H1 (cell line): ENCODE measurements at regions not wholly inside any gene's neighbourhood (a gene's known extent, or its start where the extent isn't known, plus 50 kb on each side); places are given as distances from the start of the nearest gene placed in this dataset.

Source experiments
- CTCF ChIA-PET: fragments of 300-600 bp; sonication (Branson Sonifier 250); formaldehyde crosslinking; loops from one replicate; lab custom pipeline; 2021; ENCODE audit not compliant: partially characterized antibody; lab: Charles Lee
- POLR2A ChIA-PET: fragments of 300-600 bp; sonication (Branson Sonifier 250); formaldehyde crosslinking; loops from one replicate; lab custom pipeline; 2021; ENCODE audit warnings: inconsistent platforms; ENCODE audit not compliant: partially characterized antibody; lab: Charles Lee
- DNase-seq, 2 experiments: peaks; one replicate each; pipeline versions ENCODE4 v3.0.0 to v3.0.0-alpha.2; 2010 to 2022; ENCODE audit warnings: low spot score in 2 of 2, low read depth in 1 of 2, mixed read lengths in 1 of 2
- FAIRE-seq: peaks from 2 replicates; lab custom pipeline; 2011; peaks lifted over from hg19 to GRCh38; lab: Jason Lieb, UNC
- H2AFZ ChIP-seq: 2 replicates; pipeline ENCODE4 v1.8.1; 2012; ENCODE audit warnings: low read length, inconsistent platforms
- H2AK5ac ChIP-seq: 2 replicates; pipeline ENCODE4 v1.6.1; 2013; ENCODE audit warnings: low read depth, low read length
- H2BK120ac ChIP-seq: replicated peaks from 2 replicates; pipeline ENCODE3; 2013; ENCODE audit warnings: low read depth, low read length, inconsistent platforms
- H2BK12ac ChIP-seq: 2 replicates; pipeline ENCODE4 v1.6.1; 2013; ENCODE audit warnings: low read depth, low read length
- H2BK15ac ChIP-seq: 2 replicates; pipeline ENCODE4 v1.6.1; 2013; ENCODE audit warnings: low read length
- H2BK20ac ChIP-seq: 2 replicates; pipeline ENCODE4 v1.6.1; 2013; ENCODE audit warnings: low read length
- H2BK5ac ChIP-seq: 2 replicates; pipeline ENCODE4 v1.6.1; 2013; ENCODE audit warnings: low read depth, low read length
- H3K14ac ChIP-seq: 2 replicates; pipeline ENCODE4 v1.6.1; 2013; ENCODE audit warnings: inconsistent platforms; ENCODE audit not compliant: insufficient read length
- H3K18ac ChIP-seq: 2 replicates; pipeline ENCODE4 v1.6.1; 2013; ENCODE audit warnings: low read length; ENCODE audit errors: extremely low read depth
- H3K23ac ChIP-seq: 2 replicates; pipeline ENCODE4 v1.6.1; 2013; ENCODE audit warnings: inconsistent platforms; ENCODE audit not compliant: insufficient read length
- H3K23me2 ChIP-seq: 2 replicates; pipeline ENCODE4 v1.6.1; 2013; ENCODE audit warnings: low read depth, low read length
- H3K27ac ChIP-seq: 2 replicates; pipeline ENCODE4 v1.6.1; 2011; ENCODE audit warnings: low read depth, low read length, inconsistent platforms
- H3K27me3 ChIP-seq, 4 experiments: replicated peaks in 1 of 4; 1 replicate in 1 of 4; 2 replicates in 3 of 4; pipeline versions ENCODE4 v1.6.1 to v1.8.1; 2011 to 2013; ENCODE audit warnings: low read length in 3 of 4, mild to moderate bottlenecking in 3 of 4, inconsistent platforms in 2 of 4, mixed read lengths in 2 of 4, moderate library complexity in 1 of 4; ENCODE audit not compliant: control insufficient read depth in 3 of 4, insufficient read depth in 3 of 4; ENCODE audit errors: extremely low read depth in 1 of 4
- H3K36me3 ChIP-seq, 4 experiments: 2 replicates each; pipeline versions ENCODE4 v1.6.1 to v1.8.1; 2011 to 2013; ENCODE audit warnings: mild to moderate bottlenecking in 4 of 4, low read length in 3 of 4, moderate library complexity in 2 of 4, control low read depth in 1 of 4, inconsistent platforms in 1 of 4; ENCODE audit not compliant: insufficient read depth in 4 of 4, control insufficient read depth in 2 of 4
- H3K4ac ChIP-seq: replicated peaks from 2 replicates; pipeline ENCODE3; 2013; ENCODE audit warnings: low read length, low read depth, mixed read lengths, inconsistent platforms; ENCODE audit not compliant: insufficient read length
- H3K4me1 ChIP-seq, 4 experiments: replicated peaks in 1 of 4; 1 replicate in 1 of 4; 2 replicates in 3 of 4; pipeline versions ENCODE4 v1.6.1 to v1.8.1; 2011 to 2013; ENCODE audit warnings: low read length in 3 of 4, inconsistent platforms in 2 of 4, mixed read lengths in 1 of 4; ENCODE audit not compliant: insufficient read depth in 4 of 4, control insufficient read depth in 3 of 4
- H3K4me2 ChIP-seq, 2 experiments: 2 replicates each; pipeline versions ENCODE4 v1.6.1 to v1.8.1; 2011 to 2013; ENCODE audit warnings: low read depth in 2 of 2, low read length in 2 of 2, control low read depth in 1 of 2, inconsistent platforms in 1 of 2, mild to moderate bottlenecking in 1 of 2; ENCODE audit not compliant: insufficient read depth in 1 of 2
- H3K4me3 ChIP-seq, 4 experiments: fragments of 200-600, 300-600 bp in 1 of 4; sonication (generic), shearing (Covaris generic), sonication (Bioruptor Twin) in 1 of 4; 2 replicates each; pipeline versions ENCODE4 v1.5.1 to v1.8.1; 2011 to 2016; ENCODE audit warnings: low read length in 4 of 4, low read depth in 3 of 4, control low read depth in 2 of 4, inconsistent platforms in 2 of 4, mild to moderate bottlenecking in 2 of 4, mixed read lengths in 1 of 4, moderate library complexity in 1 of 4; ENCODE audit not compliant: insufficient read depth in 2 of 4; ENCODE audit errors: extremely low read depth in 1 of 4
- H3K56ac ChIP-seq: replicated peaks from 2 replicates; pipeline ENCODE3; 2013; ENCODE audit warnings: low read depth, mild to moderate bottlenecking, mixed read lengths, low read length, inconsistent platforms; ENCODE audit not compliant: insufficient read length
- H3K79me1 ChIP-seq: 2 replicates; pipeline ENCODE4 v1.6.1; 2013; ENCODE audit warnings: low read depth, low read length, control low read depth
- H3K79me2 ChIP-seq, 2 experiments: 2 replicates each; pipeline versions ENCODE4 v1.6.1 to v1.8.1; 2012 to 2013; ENCODE audit warnings: low read length in 2 of 2, mild to moderate bottlenecking in 2 of 2, inconsistent platforms in 1 of 2; ENCODE audit not compliant: insufficient read depth in 2 of 2, control insufficient read depth in 1 of 2
- H3K9ac ChIP-seq, 4 experiments: replicated peaks in 1 of 4; 1 replicate in 1 of 4; 2 replicates in 3 of 4; pipeline versions ENCODE4 v1.6.1 to v1.8.1; 2011 to 2013; ENCODE audit warnings: low read depth in 3 of 4, low read length in 3 of 4, control low read depth in 2 of 4, mild to moderate bottlenecking in 2 of 4, moderate library complexity in 2 of 4, inconsistent platforms in 1 of 4; ENCODE audit errors: extremely low read depth in 1 of 4
- H3K9me3 ChIP-seq, 2 experiments: 2 replicates each; pipeline versions ENCODE4 v1.6.1 to v1.8.1; 2012 to 2013; ENCODE audit warnings: mild to moderate bottlenecking in 2 of 2, moderate library complexity in 2 of 2, control low read depth in 1 of 2, inconsistent platforms in 1 of 2, low read depth in 1 of 2, low read length in 1 of 2, mixed read lengths in 1 of 2; ENCODE audit not compliant: insufficient read depth in 2 of 2
- H4K20me1 ChIP-seq, 2 experiments: replicated peaks in 1 of 2; 2 replicates each; pipeline versions ENCODE3 to v1.8.1; 2011 to 2013; ENCODE audit warnings: inconsistent platforms in 2 of 2, low read length in 2 of 2, mild to moderate bottlenecking in 1 of 2; ENCODE audit not compliant: insufficient read depth in 2 of 2, control insufficient read depth in 1 of 2
- H4K5ac ChIP-seq: 2 replicates; pipeline ENCODE4 v1.6.1; 2013; ENCODE audit warnings: low read length, low read depth, mixed read lengths, inconsistent platforms; ENCODE audit not compliant: insufficient read length
- H4K8ac ChIP-seq: 2 replicates; pipeline ENCODE4 v1.8.0; 2013; ENCODE audit warnings: mild to moderate bottlenecking, moderate library complexity, low read length, inconsistent platforms; ENCODE audit not compliant: insufficient read depth; ENCODE audit errors: extremely low read depth
- H4K91ac ChIP-seq: replicated peaks from 2 replicates; pipeline ENCODE3; 2013; ENCODE audit warnings: low read length, mixed read lengths, inconsistent platforms; ENCODE audit not compliant: insufficient read length
- CEBPB ChIP-seq: IDR thresholded peaks from 2 replicates; pipeline ENCODE4 v1.6.1; 2012; ENCODE audit warnings: low read depth, low read length
- CREB1 ChIP-seq: IDR thresholded peaks from 2 replicates; pipeline ENCODE4 v1.6.1; 2012; ENCODE audit warnings: inconsistent platforms
- CTBP2 ChIP-seq: IDR thresholded peaks from 2 replicates; pipeline ENCODE4 v1.7.0; 2011; ENCODE audit warnings: borderline replicate concordance, mild to moderate bottlenecking, moderate library complexity, mixed read lengths, low read length; ENCODE audit not compliant: insufficient read depth, insufficient read length
- GABPA ChIP-seq: IDR thresholded peaks from 2 replicates; pipeline ENCODE4 v1.6.1; 2011; ENCODE audit warnings: mild to moderate bottlenecking, low read length, moderate library complexity, borderline replicate concordance; ENCODE audit not compliant: insufficient read depth
- JUND ChIP-seq: IDR thresholded peaks from 2 replicates; pipeline ENCODE4 v1.6.1; 2011; ENCODE audit warnings: mild to moderate bottlenecking, improper control_type of control experiment, low read length
- POU5F1 ChIP-seq: IDR thresholded peaks from 2 replicates; pipeline ENCODE4 v1.6.1; 2011; ENCODE audit warnings: low read depth, mild to moderate bottlenecking, low read length, moderate library complexity
- SAP30 ChIP-seq: fragments of 300-600 bp; sonication (generic); IDR thresholded peaks from 2 replicates; pipeline ENCODE4 v1.7.1; 2012; ENCODE audit warnings: low read length, moderate library complexity, mild to moderate bottlenecking, inconsistent platforms; ENCODE audit not compliant: insufficient read depth, insufficient replicate concordance
- SP4 ChIP-seq: IDR thresholded peaks from 2 replicates; pipeline ENCODE4 v1.6.1; 2012; ENCODE audit warnings: low read length, inconsistent platforms
- TBP ChIP-seq: IDR thresholded peaks from 2 replicates; pipeline ENCODE4 v1.6.1; 2011; ENCODE audit warnings: low read depth, low read length, improper control_type of control experiment
- TCF12 ChIP-seq: IDR thresholded peaks from 2 replicates; pipeline ENCODE4 v1.6.1; 2011; ENCODE audit warnings: low read depth, mild to moderate bottlenecking, low read length
- YY1 ChIP-seq: IDR thresholded peaks from 2 replicates; pipeline ENCODE4 v1.6.1; 2011; ENCODE audit warnings: low read depth, mild to moderate bottlenecking, low read length
- ZNF274 ChIP-seq: IDR thresholded peaks from 2 replicates; pipeline ENCODE4 v1.7.0; 2012; ENCODE audit warnings: low read length, borderline replicate concordance; ENCODE audit errors: extremely low read depth
- TF ChIP-seq, protein P1 (sequence below): IDR thresholded peaks from 2 replicates; pipeline ENCODE4 v1.6.1; 2011; ENCODE audit warnings: low read depth, mild to moderate bottlenecking, low read length; ENCODE audit not compliant: insufficient read depth
- TF ChIP-seq, protein P2 (sequence below), 3 experiments: IDR thresholded peaks; 1 replicate in 2 of 3; 2 replicates in 1 of 3; pipeline versions ENCODE4 v1.5.1 to v1.6.1; 2011; ENCODE audit warnings: low read length in 3 of 3, mild to moderate bottlenecking in 3 of 3, inconsistent platforms in 2 of 3, low read depth in 1 of 3, moderate library complexity in 1 of 3; ENCODE audit not compliant: insufficient read depth in 1 of 3; ENCODE audit errors: control extremely low read depth in 1 of 3

GRCh38 chr9:75803130-75803529 lies 87.3 kb upstream of the PCSK5 start:
- H3K79me1 ChIP-seq, result no peaks in the 10 kb centered on the region
- no peaks in the 10 kb centered on the region for H3K79me2 ChIP-seq
- H2BK12ac ChIP-seq, result no peak overlapping the region
- H3K4me1 ChIP-seq, result no peaks in the 10 kb centered on the region
- H2AK5ac ChIP-seq, result no peak overlapping the region
- no peaks in the 10 kb centered on the region for H3K23me2 ChIP-seq
- H4K5ac ChIP-seq, result no peak overlapping the region
- H2AFZ ChIP-seq, result no peak overlapping the region
- FAIRE-seq (no peak), DNase-seq (no peak)
- no peak overlapping the region for H3K18ac ChIP-seq
- H3K56ac ChIP-seq, result no peak overlapping the region
- no peak overlapping the region for H2BK20ac ChIP-seq
- no peak overlapping the region for H4K8ac ChIP-seq
- CTCF ChIA-PET, result no interaction called here
- no peaks in the 10 kb centered on the region for H4K20me1 ChIP-seq
- POLR2A ChIA-PET, result interaction anchor here (0.7 kb wide), 1 partner anchor 88 kb away, joined by 3 read pairs; no protein-coding TSS in a partner anchor
- no peak overlapping the region for H3K4ac ChIP-seq
- no peaks in the 10 kb centered on the region for H3K27me3 ChIP-seq
- no peak overlapping the region for H4K91ac ChIP-seq
- no peak overlapping the region for H2BK5ac ChIP-seq
- no peak overlapping the region for H2BK120ac ChIP-seq
- H3K36me3 ChIP-seq, result no peaks in the 10 kb centered on the region
- no peak overlapping the region for H3K4me2 ChIP-seq
- no peak overlapping the region for H3K23ac ChIP-seq
- H2BK15ac ChIP-seq, result no peak overlapping the region
- H3K27ac ChIP-seq, result no peak overlapping the region
- no peak overlapping the region for H3K14ac ChIP-seq
- no peak overlapping the region for H3K9ac ChIP-seq
- no peak overlapping the region for H3K4me3 ChIP-seq
- no peaks in the 10 kb centered on the region for H3K9me3 ChIP-seq
- TF ChIP-seq CEBPB (no peak), SAP30 (no peak), CTBP2 (no peak), SP4 (no peak), YY1 (no peak), POU5F1 (no peak), ZNF274 (no peak), GABPA (no peak), CREB1 (no peak), TCF12 (no peak), TBP (no peak), JUND (no peak)
- TF ChIP-seq, protein P1, sequence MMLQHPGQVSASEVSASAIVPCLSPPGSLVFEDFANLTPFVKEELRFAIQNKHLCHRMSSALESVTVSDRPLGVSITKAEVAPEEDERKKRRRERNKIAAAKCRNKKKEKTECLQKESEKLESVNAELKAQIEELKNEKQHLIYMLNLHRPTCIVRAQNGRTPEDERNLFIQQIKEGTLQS, result no peak
- TF ChIP-seq, protein P2, sequence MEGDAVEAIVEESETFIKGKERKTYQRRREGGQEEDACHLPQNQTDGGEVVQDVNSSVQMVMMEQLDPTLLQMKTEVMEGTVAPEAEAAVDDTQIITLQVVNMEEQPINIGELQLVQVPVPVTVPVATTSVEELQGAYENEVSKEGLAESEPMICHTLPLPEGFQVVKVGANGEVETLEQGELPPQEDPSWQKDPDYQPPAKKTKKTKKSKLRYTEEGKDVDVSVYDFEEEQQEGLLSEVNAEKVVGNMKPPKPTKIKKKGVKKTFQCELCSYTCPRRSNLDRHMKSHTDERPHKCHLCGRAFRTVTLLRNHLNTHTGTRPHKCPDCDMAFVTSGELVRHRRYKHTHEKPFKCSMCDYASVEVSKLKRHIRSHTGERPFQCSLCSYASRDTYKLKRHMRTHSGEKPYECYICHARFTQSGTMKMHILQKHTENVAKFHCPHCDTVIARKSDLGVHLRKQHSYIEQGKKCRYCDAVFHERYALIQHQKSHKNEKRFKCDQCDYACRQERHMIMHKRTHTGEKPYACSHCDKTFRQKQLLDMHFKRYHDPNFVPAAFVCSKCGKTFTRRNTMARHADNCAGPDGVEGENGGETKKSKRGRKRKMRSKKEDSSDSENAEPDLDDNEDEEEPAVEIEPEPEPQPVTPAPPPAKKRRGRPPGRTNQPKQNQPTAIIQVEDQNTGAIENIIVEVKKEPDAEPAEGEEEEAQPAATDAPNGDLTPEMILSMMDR (IDR thresholded peaks at IDR 0.05; ENCODE audit: control extremely low read depth in 1 of 3, insufficient read depth in 1 of 3, low read depth in 1 of 3, low read length in 3 of 3), result no peak
